Testis (tissue), 2 donors: ENCODE measurements at regions not wholly inside any gene's neighbourhood (a gene's known extent, or its start where the extent isn't known, plus 50 kb on each side); places are given as distances from the start of the nearest gene placed in this dataset.

ENCODE experiments used
- DNase-seq: peaks from one replicate; pipeline ENCODE4 v3.0.0-alpha.2; 2019
- H3K27ac ChIP-seq, 2 donors: fragments of 200-600 bp; sonication (generic); one replicate each; pipeline ENCODE4 v1.5.1; 2019
- H3K27me3 ChIP-seq: fragments of 200-600 bp; sonication (generic); one replicate; pipeline ENCODE4 v1.5.1; 2019
- H3K36me3 ChIP-seq: fragments of 200-600 bp; sonication (generic); one replicate; pipeline ENCODE4 v1.5.1; 2017; ENCODE audit warnings: low read depth; ENCODE audit errors: missing control alignments
- H3K4me1 ChIP-seq: fragments of 200-600 bp; sonication (generic); one replicate; pipeline ENCODE4 v1.5.1; 2019
- H3K4me3 ChIP-seq, 2 donors: fragments of 200-600 bp; sonication (generic); one replicate each; pipeline ENCODE4 v1.5.1; 2017 to 2019
- H3K9me3 ChIP-seq: fragments of 200-600 bp; sonication (generic); one replicate; pipeline ENCODE4 v1.5.1; 2017
- CTCF ChIP-seq, 3 experiments: fragments of 450-650 bp in 2 of 3; fragments of 200-600 bp in 1 of 3; sonication (generic) in 1 of 3; IDR thresholded peaks; one replicate each; pipeline ENCODE4 v1.5.1; 2016 to 2019; ENCODE audit warnings: antibody characterized with exemption in 3 of 3, mild to moderate bottlenecking in 2 of 3, moderate library complexity in 1 of 3
- POLR2A ChIP-seq: fragments of 450-650 bp; IDR thresholded peaks from one replicate; pipeline ENCODE4 v1.6.1; 2017; ENCODE audit warnings: antibody characterized with exemption, mild to moderate bottlenecking, moderate library complexity
- WGBS, 2 donors: methylation state at CpG; one replicate each; pipeline ENCODE4 v1.1.5; 2018; 5-methylcytosine and 5-hydroxymethylcytosine counted together
- intact Hi-C: fragments of 100-400 bp; cut with DNase I; formaldehyde crosslinking; loops from one replicate; pipeline ENCODE4 v1.15.1; 2023; ENCODE audit warnings: low total_unique reads

GRCh38 chr5:173716058-173716682, 99.7 kb upstream of the BOD1 start:
- Histone ChIP-seq H3K27ac (no peak overlapping the region), H3K4me1 (no peaks in the 10 kb centered on the region), H3K9me3 (no peaks in the 10 kb centered on the region), H3K4me3 (no peak overlapping the region), H3K27me3 (no peaks in the 10 kb centered on the region), H3K36me3 (no peaks in the 10 kb centered on the region)
- DNase-seq: no peak
- TF ChIP-seq POLR2A: no peak
- no peak for TF ChIP-seq CTCF (IDR thresholded peaks at IDR 0.05)
- intact Hi-C loops: no loop called here
- 88 to 95% methylated on average over 10 of the region's 10 CpGs for WGBS, 2 donors

GRCh38 chr5:173717959-173718358, 101.5 kb upstream of the BOD1 start:
- DNase-seq: no peak
- 85 to 90% methylated on average over 9 to 10 of the region's 10 CpGs for WGBS, 2 donors
- no peaks in the 10 kb centered on the region for H3K36me3 ChIP-seq
- H3K27me3 ChIP-seq: no peaks in the 10 kb centered on the region
- H3K9me3 ChIP-seq: no peaks in the 10 kb centered on the region
- H3K4me3 ChIP-seq: no peak overlapping the region
- no peak for TF ChIP-seq POLR2A
- no peak for TF ChIP-seq CTCF (IDR thresholded peaks at IDR 0.05)
- no peaks in the 10 kb centered on the region for H3K4me1 ChIP-seq
- intact Hi-C loops: no loop called here
- no peak overlapping the region for H3K27ac ChIP-seq

GRCh38 chr5:173718469-173718868, 102.0 kb upstream of the BOD1 start:
- Histone ChIP-seq H3K4me3 (no peak overlapping the region), H3K9me3 (no peaks in the 10 kb centered on the region), H3K36me3 (no peaks in the 10 kb centered on the region), H3K4me1 (no peaks in the 10 kb centered on the region), H3K27me3 (no peaks in the 10 kb centered on the region), H3K27ac (no peak overlapping the region)
- DNase-seq: no peak
- intact Hi-C loops: no loop called here
- 88 to 93% methylated on average over 8 to 10 of the region's 10 CpGs for WGBS, 2 donors
- TF ChIP-seq CTCF (IDR thresholded peaks at IDR 0.05) (no peak), POLR2A (no peak)

GRCh38 chr5:173719731-173720082, 103.3 kb upstream of the BOD1 start:
- Histone ChIP-seq H3K27me3 (no peaks in the 10 kb centered on the region), H3K27ac (no peak overlapping the region), H3K36me3 (no peaks in the 10 kb centered on the region), H3K4me1 (no peaks in the 10 kb centered on the region), H3K9me3 (no peaks in the 10 kb centered on the region), H3K4me3 (no peak overlapping the region)
- intact Hi-C loops: no loop called here
- no peak for DNase-seq
- TF ChIP-seq POLR2A (no peak), CTCF (IDR thresholded peaks at IDR 0.05) (no peak)
- 65 to 66% methylated on average over 10 of the region's 10 CpGs for WGBS, 2 donors

GRCh38 chr5:173720286-173720952, 104.0 kb upstream of the BOD1 start:
- no peaks in the 10 kb centered on the region for H3K27me3 ChIP-seq
- no peaks in the 10 kb centered on the region for H3K9me3 ChIP-seq
- no peak for DNase-seq
- no peak overlapping the region for H3K4me3 ChIP-seq
- H3K4me1 ChIP-seq: no peaks in the 10 kb centered on the region
- WGBS, 2 donors: 84 to 91% methylated on average over 8 of the region's 8 CpGs
- H3K36me3 ChIP-seq: no peaks in the 10 kb centered on the region
- no peak for TF ChIP-seq POLR2A
- TF ChIP-seq CTCF (IDR thresholded peaks at IDR 0.05): no peak
- H3K27ac ChIP-seq: no peak overlapping the region
- intact Hi-C loops: no loop called here
